H1 (cell line): ENCODE measurements at regions not wholly inside any gene's neighbourhood (a gene's known extent, or its start where the extent isn't known, plus 50 kb on each side); places are given as distances from the start of the nearest gene placed in this dataset.

ENCODE experiments used
- CTCF ChIA-PET: fragments of 300-600 bp; sonication (Branson Sonifier 250); formaldehyde crosslinking; loops from one replicate; lab custom pipeline; 2021; ENCODE audit not compliant: partially characterized antibody; lab: Charles Lee
- POLR2A ChIA-PET: fragments of 300-600 bp; sonication (Branson Sonifier 250); formaldehyde crosslinking; loops from one replicate; lab custom pipeline; 2021; ENCODE audit warnings: inconsistent platforms; ENCODE audit not compliant: partially characterized antibody; lab: Charles Lee
- DNase-seq, 2 experiments: peaks; one replicate each; pipeline versions ENCODE4 v3.0.0 to v3.0.0-alpha.2; 2010 to 2022; ENCODE audit warnings: low spot score in 2 of 2, low read depth in 1 of 2, mixed read lengths in 1 of 2
- FAIRE-seq: peaks from 2 replicates; lab custom pipeline; 2011; peaks lifted over from hg19 to GRCh38; lab: Jason Lieb, UNC
- H2AFZ ChIP-seq: 2 replicates; pipeline ENCODE4 v1.8.1; 2012; ENCODE audit warnings: low read length, inconsistent platforms
- H2AK5ac ChIP-seq: 2 replicates; pipeline ENCODE4 v1.6.1; 2013; ENCODE audit warnings: low read depth, low read length
- H2BK120ac ChIP-seq: replicated peaks from 2 replicates; pipeline ENCODE3; 2013; ENCODE audit warnings: low read depth, low read length, inconsistent platforms
- H2BK12ac ChIP-seq: 2 replicates; pipeline ENCODE4 v1.6.1; 2013; ENCODE audit warnings: low read depth, low read length
- H2BK15ac ChIP-seq: 2 replicates; pipeline ENCODE4 v1.6.1; 2013; ENCODE audit warnings: low read length
- H2BK20ac ChIP-seq: 2 replicates; pipeline ENCODE4 v1.6.1; 2013; ENCODE audit warnings: low read length
- H2BK5ac ChIP-seq: 2 replicates; pipeline ENCODE4 v1.6.1; 2013; ENCODE audit warnings: low read depth, low read length
- H3K14ac ChIP-seq: 2 replicates; pipeline ENCODE4 v1.6.1; 2013; ENCODE audit warnings: inconsistent platforms; ENCODE audit not compliant: insufficient read length
- H3K18ac ChIP-seq: 2 replicates; pipeline ENCODE4 v1.6.1; 2013; ENCODE audit warnings: low read length; ENCODE audit errors: extremely low read depth
- H3K23ac ChIP-seq: 2 replicates; pipeline ENCODE4 v1.6.1; 2013; ENCODE audit warnings: inconsistent platforms; ENCODE audit not compliant: insufficient read length
- H3K23me2 ChIP-seq: 2 replicates; pipeline ENCODE4 v1.6.1; 2013; ENCODE audit warnings: low read depth, low read length
- H3K27ac ChIP-seq: 2 replicates; pipeline ENCODE4 v1.6.1; 2011; ENCODE audit warnings: low read depth, low read length, inconsistent platforms
- H3K27me3 ChIP-seq, 4 experiments: replicated peaks in 1 of 4; 1 replicate in 1 of 4; 2 replicates in 3 of 4; pipeline versions ENCODE4 v1.6.1 to v1.8.1; 2011 to 2013; ENCODE audit warnings: low read length in 3 of 4, mild to moderate bottlenecking in 3 of 4, inconsistent platforms in 2 of 4, mixed read lengths in 2 of 4, moderate library complexity in 1 of 4; ENCODE audit not compliant: control insufficient read depth in 3 of 4, insufficient read depth in 3 of 4; ENCODE audit errors: extremely low read depth in 1 of 4
- H3K36me3 ChIP-seq, 4 experiments: 2 replicates each; pipeline versions ENCODE4 v1.6.1 to v1.8.1; 2011 to 2013; ENCODE audit warnings: mild to moderate bottlenecking in 4 of 4, low read length in 3 of 4, moderate library complexity in 2 of 4, control low read depth in 1 of 4, inconsistent platforms in 1 of 4; ENCODE audit not compliant: insufficient read depth in 4 of 4, control insufficient read depth in 2 of 4
- H3K4ac ChIP-seq: replicated peaks from 2 replicates; pipeline ENCODE3; 2013; ENCODE audit warnings: low read length, low read depth, mixed read lengths, inconsistent platforms; ENCODE audit not compliant: insufficient read length
- H3K4me1 ChIP-seq, 4 experiments: replicated peaks in 1 of 4; 1 replicate in 1 of 4; 2 replicates in 3 of 4; pipeline versions ENCODE4 v1.6.1 to v1.8.1; 2011 to 2013; ENCODE audit warnings: low read length in 3 of 4, inconsistent platforms in 2 of 4, mixed read lengths in 1 of 4; ENCODE audit not compliant: insufficient read depth in 4 of 4, control insufficient read depth in 3 of 4
- H3K4me2 ChIP-seq, 2 experiments: 2 replicates each; pipeline versions ENCODE4 v1.6.1 to v1.8.1; 2011 to 2013; ENCODE audit warnings: low read depth in 2 of 2, low read length in 2 of 2, control low read depth in 1 of 2, inconsistent platforms in 1 of 2, mild to moderate bottlenecking in 1 of 2; ENCODE audit not compliant: insufficient read depth in 1 of 2
- H3K4me3 ChIP-seq, 4 experiments: fragments of 200-600, 300-600 bp in 1 of 4; sonication (generic), shearing (Covaris generic), sonication (Bioruptor Twin) in 1 of 4; 2 replicates each; pipeline versions ENCODE4 v1.5.1 to v1.8.1; 2011 to 2016; ENCODE audit warnings: low read length in 4 of 4, low read depth in 3 of 4, control low read depth in 2 of 4, inconsistent platforms in 2 of 4, mild to moderate bottlenecking in 2 of 4, mixed read lengths in 1 of 4, moderate library complexity in 1 of 4; ENCODE audit not compliant: insufficient read depth in 2 of 4; ENCODE audit errors: extremely low read depth in 1 of 4
- H3K56ac ChIP-seq: replicated peaks from 2 replicates; pipeline ENCODE3; 2013; ENCODE audit warnings: low read depth, mild to moderate bottlenecking, mixed read lengths, low read length, inconsistent platforms; ENCODE audit not compliant: insufficient read length
- H3K79me1 ChIP-seq: 2 replicates; pipeline ENCODE4 v1.6.1; 2013; ENCODE audit warnings: low read depth, low read length, control low read depth
- H3K79me2 ChIP-seq, 2 experiments: 2 replicates each; pipeline versions ENCODE4 v1.6.1 to v1.8.1; 2012 to 2013; ENCODE audit warnings: low read length in 2 of 2, mild to moderate bottlenecking in 2 of 2, inconsistent platforms in 1 of 2; ENCODE audit not compliant: insufficient read depth in 2 of 2, control insufficient read depth in 1 of 2
- H3K9ac ChIP-seq, 4 experiments: replicated peaks in 1 of 4; 1 replicate in 1 of 4; 2 replicates in 3 of 4; pipeline versions ENCODE4 v1.6.1 to v1.8.1; 2011 to 2013; ENCODE audit warnings: low read depth in 3 of 4, low read length in 3 of 4, control low read depth in 2 of 4, mild to moderate bottlenecking in 2 of 4, moderate library complexity in 2 of 4, inconsistent platforms in 1 of 4; ENCODE audit errors: extremely low read depth in 1 of 4
- H3K9me3 ChIP-seq, 2 experiments: 2 replicates each; pipeline versions ENCODE4 v1.6.1 to v1.8.1; 2012 to 2013; ENCODE audit warnings: mild to moderate bottlenecking in 2 of 2, moderate library complexity in 2 of 2, control low read depth in 1 of 2, inconsistent platforms in 1 of 2, low read depth in 1 of 2, low read length in 1 of 2, mixed read lengths in 1 of 2; ENCODE audit not compliant: insufficient read depth in 2 of 2
- H4K20me1 ChIP-seq, 2 experiments: replicated peaks in 1 of 2; 2 replicates each; pipeline versions ENCODE3 to v1.8.1; 2011 to 2013; ENCODE audit warnings: inconsistent platforms in 2 of 2, low read length in 2 of 2, mild to moderate bottlenecking in 1 of 2; ENCODE audit not compliant: insufficient read depth in 2 of 2, control insufficient read depth in 1 of 2
- H4K5ac ChIP-seq: 2 replicates; pipeline ENCODE4 v1.6.1; 2013; ENCODE audit warnings: low read length, low read depth, mixed read lengths, inconsistent platforms; ENCODE audit not compliant: insufficient read length
- H4K8ac ChIP-seq: 2 replicates; pipeline ENCODE4 v1.8.0; 2013; ENCODE audit warnings: mild to moderate bottlenecking, moderate library complexity, low read length, inconsistent platforms; ENCODE audit not compliant: insufficient read depth; ENCODE audit errors: extremely low read depth
- H4K91ac ChIP-seq: replicated peaks from 2 replicates; pipeline ENCODE3; 2013; ENCODE audit warnings: low read length, mixed read lengths, inconsistent platforms; ENCODE audit not compliant: insufficient read length
- EGR1 ChIP-seq: IDR thresholded peaks from 2 replicates; pipeline ENCODE4 v1.6.1; 2011; ENCODE audit warnings: low read depth, low read length, borderline replicate concordance
- SIRT6 ChIP-seq: IDR thresholded peaks from one replicate; pipeline ENCODE4 v1.7.1; 2012; ENCODE audit warnings: low read length, inconsistent platforms
- SRF ChIP-seq: IDR thresholded peaks from 2 replicates; pipeline ENCODE4 v1.6.1; 2011; ENCODE audit warnings: mild to moderate bottlenecking, low read depth, low read length, moderate library complexity
- TCF12 ChIP-seq: IDR thresholded peaks from 2 replicates; pipeline ENCODE4 v1.6.1; 2011; ENCODE audit warnings: low read depth, mild to moderate bottlenecking, low read length
- WGBS, 2 experiments: shearing (Covaris generic) in 1 of 2; methylation state at CpG; one replicate each; pipeline versions ENCODE4 v1.1.6 to v1.1.7; 2013 to 2015; ENCODE audit warnings: low lambda C conversion rate in 2 of 2, mixed read lengths in 2 of 2, inconsistent platforms in 1 of 2, low coverage in 1 of 2, missing lambda C conversion rate in 1 of 2; ENCODE audit not compliant: insufficient replicate concordance in 2 of 2, insufficient coverage in 1 of 2, insufficient read length in 1 of 2; ENCODE audit errors: extremely low coverage in 1 of 2, missing lambda C conversion rate in 1 of 2; 5-methylcytosine and 5-hydroxymethylcytosine counted together

DNA sequence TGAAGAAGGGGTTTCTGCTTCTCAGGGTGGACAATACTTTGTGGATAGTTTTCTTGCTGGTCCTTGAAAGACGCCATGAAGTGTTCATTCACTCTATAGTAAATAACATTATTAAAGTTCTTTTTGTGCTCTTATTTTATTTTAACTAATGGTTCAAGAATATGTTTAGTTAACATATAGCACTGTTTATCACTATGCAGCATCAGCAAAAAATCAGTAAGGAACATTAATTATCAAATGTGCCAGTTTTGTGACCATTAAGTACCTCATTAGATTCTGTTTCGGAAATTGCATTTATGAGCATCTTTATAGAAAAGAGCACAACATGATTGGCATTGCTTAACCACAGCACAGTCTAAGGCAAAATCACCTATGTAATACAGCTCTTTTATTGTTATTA lies 385.6 kb downstream of the LMO4 start:
- Histone ChIP-seq H4K20me1 (no peaks in the 10 kb centered on the region), H3K79me2 (no peaks in the 10 kb centered on the region), H2AFZ (no peak overlapping the region), H4K8ac (no peak overlapping the region), H3K36me3 (no peaks in the 10 kb centered on the region), H3K4me2 (no peak overlapping the region), H3K18ac (no peak overlapping the region), H4K5ac (no peak overlapping the region), H3K4ac (no peak overlapping the region), H2AK5ac (no peak overlapping the region), H2BK15ac (no peak overlapping the region), H2BK120ac (no peak overlapping the region), H3K14ac (no peak overlapping the region), H4K91ac (no peak overlapping the region), H2BK12ac (no peak overlapping the region), H3K27ac (no peak overlapping the region), H3K4me3 (no peak overlapping the region), H3K9me3 (no peaks in the 10 kb centered on the region), H2BK20ac (no peak overlapping the region), H3K4me1 (no peaks in the 10 kb centered on the region), H3K23me2 (no peaks in the 10 kb centered on the region), H2BK5ac (no peak overlapping the region), H3K56ac (no peak overlapping the region), H3K9ac (no peak overlapping the region), H3K23ac (no peak overlapping the region), H3K79me1 (no peaks in the 10 kb centered on the region), H3K27me3 (no peaks in the 10 kb centered on the region)
- WGBS, 2 experiments = 94% methylated on average over 2 of the region's 2 CpGs; no CpG with 5 or more reads in 1 of the 2 experiments
- FAIRE-seq (no peak), DNase-seq (no peak)
- POLR2A ChIA-PET = no interaction called here
- CTCF ChIA-PET = interaction anchor here (0.6 kb wide), 1 partner anchor 248 kb away, joined by 4 read pairs; no protein-coding TSS in a partner anchor
- no peak for TF ChIP-seq SRF
- no peak for TF ChIP-seq TCF12
- TF ChIP-seq SIRT6 = no peak
- TF ChIP-seq EGR1 = no peak
